Stimulated activated CD4-positive, alpha-beta T cell treated with anti-CD3 and anti-CD28 coated beads, Interleukin-15, amount 100 ng/mL, for 1 hour (primary cell): ENCODE measurements at regions not wholly inside any gene's neighbourhood (a gene's known extent, or its start where the extent isn't known, plus 50 kb on each side); places are given as distances from the start of the nearest gene placed in this dataset.

Experiments used
- DNase-seq, 2 donors: peaks; one replicate each; pipeline ENCODE4 v3.0.0-alpha.2; 2020; ENCODE audit warnings: low read depth in 1 of 2, low spot score in 1 of 2

DNA sequence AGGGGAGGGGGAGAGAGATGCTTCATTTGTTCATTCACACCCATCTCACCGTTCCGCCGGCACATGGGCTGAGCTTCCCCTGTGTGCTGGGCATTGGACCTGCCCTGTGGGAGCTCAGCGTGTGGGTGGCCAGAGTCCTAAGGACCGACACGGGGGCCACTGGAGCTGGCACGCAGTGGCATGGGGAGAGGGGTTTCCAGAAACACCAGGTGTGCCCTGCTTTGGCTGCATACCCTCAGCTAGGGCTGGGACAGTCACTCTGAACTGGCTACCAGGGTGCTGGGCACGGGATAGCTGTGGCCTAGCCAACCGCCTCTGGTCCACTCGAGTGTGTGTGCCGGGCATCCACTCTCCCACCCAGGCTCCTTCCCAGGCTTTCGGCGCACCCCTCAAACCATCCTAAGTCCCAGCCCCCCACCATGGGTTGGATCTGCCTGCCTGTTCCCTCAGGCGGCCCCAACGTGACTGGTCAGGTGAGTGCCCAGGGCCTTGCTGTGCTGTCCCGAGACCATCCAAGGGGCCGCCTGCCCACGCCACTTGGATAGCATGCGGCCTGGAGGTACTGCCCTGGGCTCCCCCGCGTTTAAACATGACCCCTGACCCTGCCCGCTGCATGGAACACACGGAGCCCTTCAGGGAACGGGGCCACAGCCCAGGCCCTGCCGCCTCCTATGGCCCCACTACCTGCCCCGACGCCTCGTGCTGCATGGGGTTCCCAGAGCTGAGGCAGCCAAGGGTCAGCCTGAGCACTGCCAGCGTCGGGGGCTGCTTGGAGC is 51.6 kb upstream of the LINC01488 start:
- no peak for DNase-seq

DNA sequence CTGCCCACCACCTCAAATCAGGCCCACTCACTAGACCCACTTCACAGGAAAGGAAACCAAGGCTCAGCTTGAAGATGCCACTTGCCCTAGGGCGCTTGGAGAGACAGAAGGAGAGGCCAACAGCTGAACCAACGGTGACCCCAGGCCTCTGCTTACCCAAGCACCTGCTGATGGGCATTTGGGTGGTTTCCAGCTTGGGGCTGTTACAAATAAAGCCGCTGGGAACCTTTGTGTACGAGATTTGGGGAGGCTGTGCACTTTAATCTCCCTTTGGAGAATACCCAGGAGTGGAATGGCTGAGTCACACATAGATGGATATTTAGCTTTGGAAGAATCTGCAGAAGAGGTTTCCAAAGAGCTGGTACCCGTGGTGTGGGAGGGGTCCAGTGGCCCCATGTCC is 50.9 kb upstream of the LINC01488 start:
- no peak for DNase-seq

DNA sequence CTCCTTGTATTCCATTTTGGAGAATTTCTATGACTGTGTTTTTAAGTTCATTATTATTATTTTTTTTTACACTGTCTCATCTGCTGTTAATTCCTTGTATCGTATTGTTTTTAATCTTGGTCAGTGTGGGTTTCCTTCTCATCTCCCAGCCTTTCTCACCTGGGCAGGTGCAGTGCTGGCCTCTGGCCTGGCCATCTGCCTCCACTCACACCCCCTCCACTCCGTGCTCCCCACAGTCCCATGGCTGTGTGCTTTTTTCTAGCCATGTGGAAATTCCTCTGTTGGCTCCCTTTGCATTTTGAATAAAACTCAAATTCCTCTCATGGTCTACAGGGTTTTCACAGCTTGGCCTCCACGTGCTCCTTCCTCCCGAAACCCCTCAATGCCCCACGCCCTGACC is 50.3 kb upstream of the LINC01488 start:
- no peak for DNase-seq
